Activated naive CD4-positive, alpha-beta T cell treated with anti-CD3 and anti-CD28 coated beads, Interleukin-2, amount 10 ng/mL, durations not matched to agents 7 days and 5 days (primary cell): ENCODE measurements at regions not wholly inside any gene's neighbourhood (a gene's known extent, or its start where the extent isn't known, plus 50 kb on each side); places are given as distances from the start of the nearest gene placed in this dataset.
"Not testable (repeated sequence)": the region's sequence is repeated elsewhere in the genome, so short reads cannot be mapped to it uniquely, and the experiment has no call there.

Experiments used
- CTCF ChIA-PET: fragments of 350-600 bp; sonication (Branson Sonifier 250); formaldehyde crosslinking; loops from one replicate; lab custom pipeline; 2021; ENCODE audit warnings: antibody characterized with exemption; lab: Charles Lee
- DNase-seq: peaks from one replicate; pipeline ENCODE4 v3.0.0-alpha.2; 2020
- H3K27ac Mint-ChIP-seq: one replicate; pipeline ENCODE4 v1.8.0; 2021; ENCODE audit warnings: mild to moderate bottlenecking, moderate library complexity, mixed read lengths
- H3K27me3 Mint-ChIP-seq: one replicate; pipeline ENCODE4 v1.8.0; 2021; ENCODE audit warnings: mild to moderate bottlenecking, mixed read lengths
- H3K36me3 Mint-ChIP-seq: one replicate; pipeline ENCODE4 v1.8.0; 2021; ENCODE audit warnings: mixed read lengths
- H3K4me1 Mint-ChIP-seq: one replicate; pipeline ENCODE4 v1.8.0; 2021; ENCODE audit warnings: mixed read lengths
- H3K4me3 Mint-ChIP-seq: one replicate; pipeline ENCODE4 v1.8.0; 2021; ENCODE audit warnings: mild to moderate bottlenecking, moderate library complexity, mixed read lengths
- H3K9me3 Mint-ChIP-seq: one replicate; pipeline ENCODE4 v1.8.0; 2021; ENCODE audit warnings: mixed read lengths

- no peaks in the 10 kb centered on the region for H3K36me3 Mint-ChIP-seq
- no peak overlapping the region for H3K27ac Mint-ChIP-seq
- H3K27me3 Mint-ChIP-seq: no peaks in the 10 kb centered on the region
- no peak for DNase-seq
- H3K4me3 Mint-ChIP-seq: no peak overlapping the region
- CTCF ChIA-PET: no interaction called here
- H3K9me3 Mint-ChIP-seq: no peaks in the 10 kb centered on the region
- H3K4me1 Mint-ChIP-seq: no peaks in the 10 kb centered on the region
Observed at GRCh38 chr11:96778272-96778671, 388.5 kb downstream of the JRKL start.

GRCh38 chr11:96779030-96779429 is 389.2 kb downstream of the JRKL start:
- no peaks in the 10 kb centered on the region for H3K36me3 Mint-ChIP-seq
- H3K4me1 Mint-ChIP-seq: no peaks in the 10 kb centered on the region
- H3K27me3 Mint-ChIP-seq: no peaks in the 10 kb centered on the region
- H3K27ac Mint-ChIP-seq: no peak overlapping the region
- CTCF ChIA-PET: no interaction called here
- DNase-seq: no peak
- no peaks in the 10 kb centered on the region for H3K9me3 Mint-ChIP-seq
- H3K4me3 Mint-ChIP-seq: no peak overlapping the region

GRCh38 chr11:96781082-96781481 is 391.3 kb downstream of the JRKL start:
- no peak for DNase-seq
- H3K36me3 Mint-ChIP-seq: no peaks in the 10 kb centered on the region
- H3K27me3 Mint-ChIP-seq: no peaks in the 10 kb centered on the region
- H3K27ac Mint-ChIP-seq: no peak overlapping the region
- CTCF ChIA-PET: no interaction called here
- H3K4me3 Mint-ChIP-seq: no peak overlapping the region
- H3K4me1 Mint-ChIP-seq: no peaks in the 10 kb centered on the region
- H3K9me3 Mint-ChIP-seq: no peaks in the 10 kb centered on the region

- no peaks in the 10 kb centered on the region for H3K36me3 Mint-ChIP-seq
- no peaks in the 10 kb centered on the region for H3K27me3 Mint-ChIP-seq
- H3K9me3 Mint-ChIP-seq: no peaks in the 10 kb centered on the region
- H3K27ac Mint-ChIP-seq: no peak overlapping the region
- no peak overlapping the region for H3K4me3 Mint-ChIP-seq
- no peaks in the 10 kb centered on the region for H3K4me1 Mint-ChIP-seq
- CTCF ChIA-PET: no interaction called here
- no peak for DNase-seq
Observed at GRCh38 chr11:96782632-96783031, 392.8 kb downstream of the JRKL start.

GRCh38 chr11:96783311-96783710 is 393.5 kb downstream of the JRKL start:
- CTCF ChIA-PET: no interaction called here
- no peak for DNase-seq
- H3K4me1 Mint-ChIP-seq: no peaks in the 10 kb centered on the region
- H3K27me3 Mint-ChIP-seq: no peaks in the 10 kb centered on the region
- no peak overlapping the region for H3K27ac Mint-ChIP-seq
- H3K36me3 Mint-ChIP-seq: no peaks in the 10 kb centered on the region
- no peak overlapping the region for H3K4me3 Mint-ChIP-seq
- no peaks in the 10 kb centered on the region for H3K9me3 Mint-ChIP-seq

- no peaks in the 10 kb centered on the region for H3K4me1 Mint-ChIP-seq
- H3K4me3 Mint-ChIP-seq: no peak overlapping the region
- DNase-seq: no peak
- H3K27ac Mint-ChIP-seq: no peak overlapping the region
- CTCF ChIA-PET: no interaction called here
- no peaks in the 10 kb centered on the region for H3K9me3 Mint-ChIP-seq
- H3K27me3 Mint-ChIP-seq: no peaks in the 10 kb centered on the region
- no peaks in the 10 kb centered on the region for H3K36me3 Mint-ChIP-seq
Observed at GRCh38 chr11:96785073-96785472, 395.3 kb downstream of the JRKL start.

GRCh38 chr11:96794152-96794551 is 404.3 kb downstream of the JRKL start:
- no peaks in the 10 kb centered on the region for H3K27me3 Mint-ChIP-seq
- CTCF ChIA-PET: no interaction called here
- peaks cover 7% of the 10 kb centered on the region for H3K9me3 Mint-ChIP-seq
- no peak overlapping the region for H3K27ac Mint-ChIP-seq
- H3K36me3 Mint-ChIP-seq: no peaks in the 10 kb centered on the region
- DNase-seq: no peak
- H3K4me3 Mint-ChIP-seq: no peak overlapping the region
- no peaks in the 10 kb centered on the region for H3K4me1 Mint-ChIP-seq

- Mint-ChIP-seq H3K4me1 (no peaks in the 10 kb centered on the region), H3K27me3 (no peaks in the 10 kb centered on the region), H3K36me3 (no peaks in the 10 kb centered on the region), H3K4me3 (no peak overlapping the region), H3K9me3 (peaks cover under 1% of the 10 kb centered on the region), H3K27ac (no peak overlapping the region)
- no peak for DNase-seq
- CTCF ChIA-PET: no interaction called here
Observed at GRCh38 chr11:96798445-96798844, 408.6 kb downstream of the JRKL start.

- DNase-seq: no peak
- CTCF ChIA-PET: no interaction called here
- Mint-ChIP-seq H3K27ac (no peak overlapping the region), H3K9me3 (peaks cover 3% of the 10 kb centered on the region), H3K4me3 (no peak overlapping the region), H3K27me3 (no peaks in the 10 kb centered on the region), H3K4me1 (no peaks in the 10 kb centered on the region), H3K36me3 (no peaks in the 10 kb centered on the region)
Observed at GRCh38 chr11:96815236-96815635, 425.4 kb downstream of the JRKL start.

GRCh38 chr11:96817482-96818399 is 427.9 kb downstream of the JRKL start:
- Mint-ChIP-seq H3K4me1 (no peaks in the 10 kb centered on the region), H3K9me3 (peaks cover 3% of the 10 kb centered on the region), H3K36me3 (no peaks in the 10 kb centered on the region), H3K27ac (no peak overlapping the region), H3K27me3 (no peaks in the 10 kb centered on the region), H3K4me3 (no peak overlapping the region)
- no peak for DNase-seq
- CTCF ChIA-PET: no interaction called here

GRCh38 chr11:96827164-96827563 is 437.4 kb downstream of the JRKL start:
- H3K27ac Mint-ChIP-seq: no peak overlapping the region
- H3K4me1 Mint-ChIP-seq: no peaks in the 10 kb centered on the region
- DNase-seq: no peak
- H3K36me3 Mint-ChIP-seq: no peaks in the 10 kb centered on the region
- no peak overlapping the region for H3K4me3 Mint-ChIP-seq
- H3K9me3 Mint-ChIP-seq: no peaks in the 10 kb centered on the region
- CTCF ChIA-PET: no interaction called here
- no peaks in the 10 kb centered on the region for H3K27me3 Mint-ChIP-seq

- Mint-ChIP-seq H3K9me3 (peaks cover 2% of the 10 kb centered on the region), H3K27ac (no peak overlapping the region)
Observed at GRCh38 chr11:96841792-96842191, 452.0 kb downstream of the JRKL start.

GRCh38 chr11:96842731-96843130 is 452.9 kb downstream of the JRKL start:
- H3K36me3 Mint-ChIP-seq: no peaks in the 10 kb centered on the region
- no peak overlapping the region for H3K27ac Mint-ChIP-seq

More at GRCh38 chr11:96841792-96842191, 452.0 kb downstream of the JRKL start:
- Mint-ChIP-seq H3K27me3 (no peaks in the 10 kb centered on the region), H3K36me3 (no peaks in the 10 kb centered on the region), H3K4me3 (no peak overlapping the region), H3K4me1 (no peaks in the 10 kb centered on the region)
- CTCF ChIA-PET: interaction anchor here (0.6 kb wide), 1 partner anchor 373 kb away, joined by 3 read pairs; no protein-coding TSS in a partner anchor
- no peak for DNase-seq

GRCh38 chr11:96854425-96854824 is 464.6 kb downstream of the JRKL start:
- CTCF ChIA-PET: no interaction called here
- Mint-ChIP-seq H3K4me1 (no peaks in the 10 kb centered on the region), H3K4me3 (no peak overlapping the region), H3K36me3 (no peaks in the 10 kb centered on the region), H3K27me3 (no peaks in the 10 kb centered on the region), H3K9me3 (peaks cover 3% of the 10 kb centered on the region), H3K27ac (no peak overlapping the region)
- DNase-seq: no peak

More at GRCh38 chr11:96842731-96843130, 452.9 kb downstream of the JRKL start:
- no peak for DNase-seq
- CTCF ChIA-PET: no interaction called here
- Mint-ChIP-seq H3K27me3 (no peaks in the 10 kb centered on the region), H3K4me1 (no peaks in the 10 kb centered on the region), H3K9me3 (peaks cover 2% of the 10 kb centered on the region), H3K4me3 (no peak overlapping the region)

- H3K9me3 Mint-ChIP-seq, H3K27me3 Mint-ChIP-seq, H3K27ac Mint-ChIP-seq, H3K36me3 Mint-ChIP-seq, CTCF ChIA-PET, DNase-seq, H3K4me1 Mint-ChIP-seq, H3K4me3 Mint-ChIP-seq: not testable (repeated sequence)
Observed at GRCh38 chr11:96861722-96862121, 471.9 kb downstream of the JRKL start.
